H9 (cell line): ENCODE measurements at regions not wholly inside any gene's neighbourhood (a gene's known extent, or its start where the extent isn't known, plus 50 kb on each side); places are given as distances from the start of the nearest gene placed in this dataset.

ENCODE experiments used
- DNase-seq: peaks from one replicate; pipeline ENCODE4 v3.0.0-alpha.2; 2017
- H2AFZ ChIP-seq: one replicate; pipeline ENCODE4 v1.6.1; 2013; ENCODE audit warnings: mild to moderate bottlenecking, low read length, control low read depth, moderate library complexity
- H2AK5ac ChIP-seq: 2 replicates; pipeline ENCODE4 v1.6.1; 2013; ENCODE audit warnings: low read length, control low read depth, mixed read lengths; ENCODE audit not compliant: insufficient read length
- H2BK120ac ChIP-seq: one replicate; pipeline ENCODE4 v1.6.1; 2013; ENCODE audit warnings: low read depth, mild to moderate bottlenecking, low read length, control low read depth, inconsistent platforms; ENCODE audit not compliant: poor library complexity, severe bottlenecking
- H2BK12ac ChIP-seq: 2 replicates; pipeline ENCODE4 v1.6.1; 2013; ENCODE audit warnings: low read length, control low read depth, mixed read lengths, low read depth; ENCODE audit not compliant: insufficient read length
- H2BK15ac ChIP-seq: 2 replicates; pipeline ENCODE4 v1.6.1; 2013; ENCODE audit warnings: low read depth, low read length, control low read depth
- H2BK20ac ChIP-seq: one replicate; pipeline ENCODE4 v1.6.1; 2013; ENCODE audit warnings: low read depth, mild to moderate bottlenecking, low read length, control low read depth, inconsistent platforms; ENCODE audit not compliant: poor library complexity, severe bottlenecking
- H2BK5ac ChIP-seq: 2 replicates; pipeline ENCODE4 v1.6.1; 2013; ENCODE audit warnings: low read length, control low read depth, mixed read lengths; ENCODE audit not compliant: insufficient read length
- H3K14ac ChIP-seq: 2 replicates; pipeline ENCODE4 v1.6.1; 2013; ENCODE audit warnings: low read length, control low read depth; ENCODE audit not compliant: insufficient read depth
- H3K18ac ChIP-seq: 2 replicates; pipeline ENCODE4 v1.6.1; 2013; ENCODE audit warnings: low read depth, mild to moderate bottlenecking, mixed read lengths, low read length, control low read depth; ENCODE audit not compliant: insufficient read length
- H3K23ac ChIP-seq: 2 replicates; pipeline ENCODE4 v1.6.1; 2013; ENCODE audit warnings: low read length, control low read depth, mixed read lengths, low read depth; ENCODE audit not compliant: insufficient read length
- H3K23me2 ChIP-seq: 2 replicates; pipeline ENCODE4 v1.6.1; 2013; ENCODE audit warnings: low read depth, mild to moderate bottlenecking, mixed read lengths, low read length, control low read depth; ENCODE audit not compliant: insufficient read length, poor library complexity, severe bottlenecking
- H3K27ac ChIP-seq: 2 replicates; pipeline ENCODE4 v1.5.1; 2013; ENCODE audit warnings: low read length, control low read depth, mixed read lengths, low read depth; ENCODE audit not compliant: insufficient read length
- H3K27me3 ChIP-seq: 2 replicates; pipeline ENCODE4 v1.6.1; 2013; ENCODE audit warnings: low read length, control low read depth, inconsistent platforms; ENCODE audit not compliant: insufficient read depth
- H3K4ac ChIP-seq: 2 replicates; pipeline ENCODE4 v1.6.1; 2013; ENCODE audit warnings: low read depth, mild to moderate bottlenecking, control low read depth, inconsistent platforms, low read length, moderate library complexity
- H3K4me1 ChIP-seq: 2 replicates; pipeline ENCODE4 v1.6.1; 2013; ENCODE audit warnings: low read length, control low read depth, inconsistent platforms; ENCODE audit not compliant: insufficient read depth
- H3K4me2 ChIP-seq: 2 replicates; pipeline ENCODE4 v1.6.1; 2013; ENCODE audit warnings: low read length, control low read depth, mixed read lengths; ENCODE audit not compliant: insufficient read length, insufficient read depth
- H3K56ac ChIP-seq: 2 replicates; pipeline ENCODE4 v1.6.1; 2013; ENCODE audit warnings: low read depth, mild to moderate bottlenecking, mixed read lengths, low read length, control low read depth; ENCODE audit not compliant: insufficient read length
- H3K79me1 ChIP-seq: 2 replicates; pipeline ENCODE4 v1.6.1; 2013; ENCODE audit warnings: low read depth, mild to moderate bottlenecking, moderate library complexity, low read length, control low read depth, inconsistent platforms; ENCODE audit not compliant: insufficient read depth, poor library complexity, severe bottlenecking
- H3K79me2 ChIP-seq: 2 replicates; pipeline ENCODE4 v1.6.1; 2013; ENCODE audit warnings: low read length, control low read depth, inconsistent platforms; ENCODE audit not compliant: insufficient read depth
- H3K9ac ChIP-seq: 2 replicates; pipeline ENCODE4 v1.6.1; 2013; ENCODE audit warnings: low read length, control low read depth, mixed read lengths; ENCODE audit not compliant: insufficient read length; ENCODE audit errors: extremely low read depth
- H3K9me3 ChIP-seq: one replicate; pipeline ENCODE4 v1.6.1; 2013; ENCODE audit warnings: low read depth, low read length, inconsistent platforms; ENCODE audit not compliant: control insufficient read depth
- H3T11ph ChIP-seq: one replicate; pipeline ENCODE4 v1.6.1; 2013; ENCODE audit warnings: mild to moderate bottlenecking, low read length, control low read depth, inconsistent platforms
- H4K20me1 ChIP-seq: one replicate; pipeline ENCODE4 v1.6.1; 2013; ENCODE audit not compliant: control insufficient read depth, insufficient read length, insufficient read depth
- H4K5ac ChIP-seq: 2 replicates; pipeline ENCODE4 v1.6.1; 2013; ENCODE audit warnings: low read depth, mild to moderate bottlenecking, mixed read lengths, low read length, control low read depth; ENCODE audit not compliant: insufficient read length
- H4K8ac ChIP-seq: replicated peaks from 2 replicates; pipeline ENCODE4 v1.6.1; 2013; ENCODE audit warnings: low read length, control low read depth, mixed read lengths, low read depth; ENCODE audit not compliant: insufficient read length
- H4K91ac ChIP-seq: 2 replicates; pipeline ENCODE4 v1.6.1; 2013; ENCODE audit warnings: low read depth, mild to moderate bottlenecking, moderate library complexity, mixed read lengths, low read length, control low read depth; ENCODE audit not compliant: insufficient read length
- H3K27ac Mint-ChIP-seq, 3 experiments: 2 replicates in 2 of 3; 3 replicates in 1 of 3; pipeline ENCODE4 v1.8.0; 2020 to 2021; ENCODE audit warnings: mixed read lengths in 3 of 3, mild to moderate bottlenecking in 1 of 3, moderate library complexity in 1 of 3
- H3K27me3 Mint-ChIP-seq: 2 replicates; pipeline ENCODE4 v1.8.0; 2021; ENCODE audit warnings: low read depth, mild to moderate bottlenecking, moderate library complexity, mixed read lengths
- H3K36me3 Mint-ChIP-seq, 3 experiments: 2 replicates in 2 of 3; 3 replicates in 1 of 3; pipeline ENCODE4 v1.8.0; 2020 to 2021; ENCODE audit warnings: low read depth in 3 of 3, mixed read lengths in 3 of 3; ENCODE audit not compliant: insufficient read depth in 1 of 3
- H3K4me1 Mint-ChIP-seq, 2 experiments: 2 replicates each; pipeline ENCODE4 v1.8.0; 2020; ENCODE audit warnings: mixed read lengths in 2 of 2
- H3K4me3 Mint-ChIP-seq, 2 experiments: 2 replicates in 1 of 2; 3 replicates in 1 of 2; pipeline ENCODE4 v1.8.0; 2020 to 2021; ENCODE audit warnings: mild to moderate bottlenecking in 2 of 2, mixed read lengths in 2 of 2, moderate library complexity in 1 of 2
- H3K9me3 Mint-ChIP-seq, 2 experiments: 2 replicates in 1 of 2; 3 replicates in 1 of 2; pipeline ENCODE4 v1.8.0; 2020; ENCODE audit warnings: mild to moderate bottlenecking in 2 of 2, mixed read lengths in 2 of 2, moderate library complexity in 1 of 2
- CTCF ChIP-seq: fragments of 200-600 bp; sonication (generic); conservative IDR thresholded peaks from 3 replicates; pipeline ENCODE4 v1.8.0; 2021; ENCODE audit warnings: antibody characterized with exemption, mild to moderate bottlenecking
- WGBS: extraction: QIAGEN DNeasy Blood & Tissue Kit; methylation state at CpG from one replicate; pipeline ENCODE4 v1.1.7; 2013; ENCODE audit warnings: missing lambda C conversion rate, low lambda C conversion rate, mixed read lengths; ENCODE audit not compliant: insufficient read length; ENCODE audit errors: extremely low coverage; 5-methylcytosine and 5-hydroxymethylcytosine counted together

DNA sequence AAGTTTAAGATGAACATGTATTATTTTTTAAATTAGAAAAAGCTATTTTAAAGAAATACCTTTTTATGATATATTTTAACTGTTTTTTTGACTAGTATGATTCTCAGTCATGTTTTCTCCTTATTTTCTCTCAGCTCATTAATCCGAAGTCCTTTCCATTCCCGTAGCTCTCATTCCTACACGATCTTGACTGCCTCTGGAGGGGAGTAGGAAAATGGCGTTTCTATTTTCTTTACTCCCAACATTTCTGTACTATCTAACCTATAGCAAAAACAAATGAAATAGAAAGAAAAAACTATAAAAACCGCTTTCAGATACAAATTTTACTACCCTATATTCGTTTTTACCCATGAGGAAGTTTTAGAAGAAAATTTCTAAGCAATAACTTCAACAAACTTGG is 343.8 kb downstream of the RBM26 start:
- no peak overlapping the region for H2BK5ac ChIP-seq
- no peak overlapping the region for H2BK20ac ChIP-seq
- H2BK120ac ChIP-seq, result no peak overlapping the region
- no peak overlapping the region for H4K8ac ChIP-seq
- no peak overlapping the region for H4K91ac ChIP-seq
- H3K4me1 ChIP-seq, result no peaks in the 10 kb centered on the region
- no peak overlapping the region for H2BK12ac ChIP-seq
- H2AFZ ChIP-seq, result no peak overlapping the region
- H2AK5ac ChIP-seq, result no peak overlapping the region
- Mint-ChIP-seq H3K36me3 (no peaks in the 10 kb centered on the region), H3K9me3 (no peaks in the 10 kb centered on the region), H3K27ac (no peak overlapping the region), H3K27me3 (no peaks in the 10 kb centered on the region), H3K4me3 (no peak overlapping the region), H3K4me1 (peaks cover 3% of the 10 kb centered on the region in 2 experiments; a peak in 2 of 4 replicates)
- H4K20me1 ChIP-seq, result no peaks in the 10 kb centered on the region
- no peak overlapping the region for H3K56ac ChIP-seq
- WGBS, result no CpG with 5 or more reads among the region's 6 CpGs
- H3K23ac ChIP-seq, result no peak overlapping the region
- no peak overlapping the region for H3K9ac ChIP-seq
- no peak overlapping the region for H3K4ac ChIP-seq
- no peaks in the 10 kb centered on the region for H3K79me2 ChIP-seq
- no peak overlapping the region for H3K14ac ChIP-seq
- H3T11ph ChIP-seq, result no peak overlapping the region
- H3K27me3 ChIP-seq, result no peaks in the 10 kb centered on the region
- no peaks in the 10 kb centered on the region for H3K79me1 ChIP-seq
- no peak overlapping the region for H4K5ac ChIP-seq
- no peak for DNase-seq
- no peak overlapping the region for H3K4me2 ChIP-seq
- TF ChIP-seq CTCF, result peak; percentile 48; the same call in 1 of the 3 replicates
- H2BK15ac ChIP-seq, result no peak overlapping the region
- H3K18ac ChIP-seq, result no peak overlapping the region
- no peaks in the 10 kb centered on the region for H3K9me3 ChIP-seq
- no peaks in the 10 kb centered on the region for H3K23me2 ChIP-seq
- H3K27ac ChIP-seq, result no peak overlapping the region
